ENCODE measurements at regions not wholly inside any gene's neighbourhood (a gene's known extent, or its start where the extent isn't known, plus 50 kb on each side); places are given as distances from the start of the nearest gene placed in this dataset.

- no peak for DNase-seq
These were observed 362.0 kb upstream of the NFE2L3 start for GRCh38 chr7:25789701-25790640.

GRCh38 chr7:25790963-25791362, 361.0 kb upstream of the NFE2L3 start:
- DNase-seq, result no peak

- DNase-seq, result no peak
These were observed 359.4 kb upstream of the NFE2L3 start for GRCh38 chr7:25792586-25792985.

GRCh38 chr7:25795824-25796235, 356.2 kb upstream of the NFE2L3 start:
- no peak for DNase-seq

GRCh38 chr7:25798344-25798743, 353.7 kb upstream of the NFE2L3 start:
- DNase-seq, result no peak

GRCh38 chr7:25801214-25801613, 350.8 kb upstream of the NFE2L3 start:
- no peak for DNase-seq

GRCh38 chr7:25802057-25802456, 349.9 kb upstream of the NFE2L3 start:
- no peak for DNase-seq

- DNase-seq, result no peak
These were observed 349.5 kb upstream of the NFE2L3 start for GRCh38 chr7:25802473-25802872.

- no peak for DNase-seq
These were observed 348.7 kb upstream of the NFE2L3 start for GRCh38 chr7:25803117-25803887.

- DNase-seq, result no peak
These were observed 347.8 kb upstream of the NFE2L3 start for GRCh38 chr7:25804154-25804553.

GRCh38 chr7:25805027-25805687, 346.8 kb upstream of the NFE2L3 start:
- no peak for DNase-seq

- no peak for DNase-seq
These were observed 344.8 kb upstream of the NFE2L3 start for GRCh38 chr7:25807086-25807611.

- DNase-seq, result no peak
These were observed 342.6 kb upstream of the NFE2L3 start for GRCh38 chr7:25809441-25809840.

- no peak for DNase-seq
These were observed 339.7 kb upstream of the NFE2L3 start for GRCh38 chr7:25812086-25812850.

GRCh38 chr7:25813381-25813780, 338.6 kb upstream of the NFE2L3 start:
- no peak for DNase-seq

GRCh38 chr7:25815711-25816110, 336.3 kb upstream of the NFE2L3 start:
- DNase-seq, result no peak

- DNase-seq, result no peak
These were observed 331.5 kb upstream of the NFE2L3 start for GRCh38 chr7:25820432-25821040.

- DNase-seq, result no peak
These were observed 330.8 kb upstream of the NFE2L3 start for GRCh38 chr7:25821225-25821624.

- no peak for DNase-seq
These were observed 329.2 kb upstream of the NFE2L3 start for GRCh38 chr7:25822823-25823222.

- DNase-seq, result no peak
These were observed 328.4 kb upstream of the NFE2L3 start for GRCh38 chr7:25823571-25823970.

GRCh38 chr7:25828468-25828867, 323.5 kb upstream of the NFE2L3 start:
- no peak for DNase-seq

GRCh38 chr7:25829663-25830062, 322.3 kb upstream of the NFE2L3 start:
- no peak for DNase-seq

All from central memory CD4-positive, alpha-beta T cell (primary cell).